Upper lobe of left lung (tissue), 6 donors: ENCODE measurements at regions not wholly inside any gene's neighbourhood (a gene's known extent, or its start where the extent isn't known, plus 50 kb on each side); places are given as distances from the start of the nearest gene placed in this dataset.

Experiments
- ATAC-seq, 2 donors: fragments of 200-7000 bp; cut with Tn5 transposase; one replicate each; pipeline ENCODE4 v1.9.1; 2022; ENCODE audit warnings: mild to moderate bottlenecking in 2 of 2, moderate library complexity in 2 of 2; ENCODE audit not compliant: low FRiP score in 2 of 2
- DNase-seq, 2 donors: peaks; one replicate each; pipeline ENCODE4 v3.0.0-alpha.2; 2019 to 2020
- H3K27ac ChIP-seq, 4 donors: fragments of 200-600 bp; sonication (generic); one replicate each; pipeline ENCODE4 v1.5.1; 2016 to 2019
- H3K27me3 ChIP-seq, 4 donors: fragments of 200-600 bp; sonication (generic); one replicate each; pipeline ENCODE4 v1.5.1; 2017 to 2019
- H3K36me3 ChIP-seq, 4 donors: fragments of 200-600 bp; sonication (generic); one replicate each; pipeline ENCODE4 v1.5.1; 2016 to 2019
- H3K4me1 ChIP-seq, 4 donors: fragments of 200-600 bp; sonication (generic); one replicate each; pipeline ENCODE4 v1.5.1; 2018 to 2019
- H3K4me3 ChIP-seq, 4 donors: fragments of 200-600 bp; sonication (generic); one replicate each; pipeline ENCODE4 v1.5.1; 2017 to 2019; ENCODE audit warnings: mild to moderate bottlenecking in 2 of 4, moderate library complexity in 1 of 4
- H3K9me3 ChIP-seq, 4 donors: fragments of 200-600 bp; sonication (generic); one replicate each; pipeline ENCODE4 v1.5.1; 2018 to 2019
- CTCF ChIP-seq, 6 experiments: fragments of 450-650 bp in 4 of 6; fragments of 200-600 bp in 2 of 6; sonication (generic) in 2 of 6; IDR thresholded peaks; one replicate each; pipeline ENCODE4 v1.5.1; 2016 to 2019; ENCODE audit warnings: antibody characterized with exemption in 6 of 6
- EP300 ChIP-seq, 4 donors: sonication (generic); formaldehyde crosslinking; IDR thresholded peaks; one replicate each; pipeline ENCODE4 v1.5.1; 2017; ENCODE audit warnings: antibody characterized with exemption in 4 of 4, control low read depth in 2 of 4
- POLR2A ChIP-seq, 4 donors: fragments of 450-650 bp; IDR thresholded peaks; one replicate each; pipeline ENCODE4 v1.5.1; 2016 to 2017; ENCODE audit warnings: antibody characterized with exemption in 4 of 4, mild to moderate bottlenecking in 2 of 4
- POLR2AphosphoS5 ChIP-seq, 2 donors: sonication (generic); formaldehyde crosslinking; IDR thresholded peaks; one replicate each; pipeline ENCODE4 v1.5.1; 2017; ENCODE audit warnings: antibody characterized with exemption in 2 of 2
- WGBS, 2 donors: methylation state at CpG; one replicate each; pipeline ENCODE4 v1.1.5; 2017 to 2018; 5-methylcytosine and 5-hydroxymethylcytosine counted together
- donor health status: DM: no; HTN: no; CAD: no; lungs with moderate emphysema.
- donor health status: DM: no; HTN: yes; CAD: no; lungs with severe emphysema.

- Histone ChIP-seq H3K27ac (no peak overlapping the region), H3K4me3 (no peak overlapping the region), H3K36me3 (no peaks in the 10 kb centered on the region), H3K9me3 (no peaks in the 10 kb centered on the region), H3K27me3 (no peaks in the 10 kb centered on the region), H3K4me1 (no peaks in the 10 kb centered on the region)
- ATAC-seq (no peak), DNase-seq (no peak)
- 53 to 59% methylated on average over 1 of the region's 1 CpG for WGBS, 2 donors
- TF ChIP-seq CTCF (IDR thresholded peaks at IDR 0.05) (no peak), EP300 (IDR thresholded peaks at IDR 0.05) (no peak), POLR2AphosphoS5 (IDR thresholded peaks at IDR 0.05) (no peak), POLR2A (IDR thresholded peaks at IDR 0.05) (no peak)
These were observed 887.4 kb downstream of the PLA2G4A start for GRCh38 chr1:187716160-187716559.

- ATAC-seq (no peak), DNase-seq (no peak)
- Histone ChIP-seq H3K4me3 (no peak overlapping the region), H3K27ac (no peak overlapping the region), H3K9me3 (no peaks in the 10 kb centered on the region), H3K36me3 (no peaks in the 10 kb centered on the region), H3K27me3 (no peaks in the 10 kb centered on the region), H3K4me1 (no peaks in the 10 kb centered on the region)
- TF ChIP-seq POLR2A (IDR thresholded peaks at IDR 0.05) (no peak), POLR2AphosphoS5 (IDR thresholded peaks at IDR 0.05) (no peak), CTCF (IDR thresholded peaks at IDR 0.05) (no peak), EP300 (IDR thresholded peaks at IDR 0.05) (no peak)
- 69 to 77% methylated on average over 3 of the region's 3 CpGs for WGBS, 2 donors
These were observed 889.8 kb downstream of the PLA2G4A start for GRCh38 chr1:187718527-187718926.

- Histone ChIP-seq H3K27me3 (no peaks in the 10 kb centered on the region), H3K9me3 (no peaks in the 10 kb centered on the region), H3K27ac (no peak overlapping the region), H3K4me1 (no peaks in the 10 kb centered on the region), H3K36me3 (no peaks in the 10 kb centered on the region), H3K4me3 (no peak overlapping the region)
- DNase-seq (no peak), ATAC-seq (no peak)
- no peak for TF ChIP-seq EP300 (IDR thresholded peaks at IDR 0.05)
- no peak for TF ChIP-seq POLR2A (IDR thresholded peaks at IDR 0.05)
- TF ChIP-seq CTCF (IDR thresholded peaks at IDR 0.05): no peak
- no peak for TF ChIP-seq POLR2AphosphoS5 (IDR thresholded peaks at IDR 0.05)
These were observed 892.5 kb downstream of the PLA2G4A start for GRCh38 chr1:187721216-187721615.

- Histone ChIP-seq H3K27ac (no peak overlapping the region), H3K9me3 (no peaks in the 10 kb centered on the region), H3K4me3 (no peak overlapping the region), H3K27me3 (no peaks in the 10 kb centered on the region), H3K4me1 (no peaks in the 10 kb centered on the region), H3K36me3 (no peaks in the 10 kb centered on the region)
- DNase-seq (no peak), ATAC-seq (no peak)
- TF ChIP-seq EP300 (IDR thresholded peaks at IDR 0.05): no peak
- TF ChIP-seq POLR2AphosphoS5 (IDR thresholded peaks at IDR 0.05): no peak
- TF ChIP-seq POLR2A (IDR thresholded peaks at IDR 0.05): no peak
- 83% methylated on average over 2 of the region's 2 CpGs for WGBS, 2 donors
These were observed 896.5 kb downstream of the PLA2G4A start for GRCh38 chr1:187725216-187725615.

GRCh38 chr1:187733232-187733631 lies 904.5 kb downstream of the PLA2G4A start:
- Histone ChIP-seq H3K36me3 (no peaks in the 10 kb centered on the region), H3K27ac (no peak overlapping the region), H3K27me3 (no peaks in the 10 kb centered on the region), H3K4me3 (no peak overlapping the region), H3K4me1 (no peaks in the 10 kb centered on the region), H3K9me3 (no peaks in the 10 kb centered on the region)
- no peak for ATAC-seq
- TF ChIP-seq CTCF (IDR thresholded peaks at IDR 0.05) (no peak), POLR2A (IDR thresholded peaks at IDR 0.05) (no peak), EP300 (IDR thresholded peaks at IDR 0.05) (no peak), POLR2AphosphoS5 (IDR thresholded peaks at IDR 0.05) (no peak)
- WGBS, 2 donors: 79 to 88% methylated on average over 1 of the region's 1 CpG
- no peak for DNase-seq
